ENCODE measurements at regions not wholly inside any gene's neighbourhood (a gene's known extent, or its start where the extent isn't known, plus 50 kb on each side); places are given as distances from the start of the nearest gene placed in this dataset.

DNA sequence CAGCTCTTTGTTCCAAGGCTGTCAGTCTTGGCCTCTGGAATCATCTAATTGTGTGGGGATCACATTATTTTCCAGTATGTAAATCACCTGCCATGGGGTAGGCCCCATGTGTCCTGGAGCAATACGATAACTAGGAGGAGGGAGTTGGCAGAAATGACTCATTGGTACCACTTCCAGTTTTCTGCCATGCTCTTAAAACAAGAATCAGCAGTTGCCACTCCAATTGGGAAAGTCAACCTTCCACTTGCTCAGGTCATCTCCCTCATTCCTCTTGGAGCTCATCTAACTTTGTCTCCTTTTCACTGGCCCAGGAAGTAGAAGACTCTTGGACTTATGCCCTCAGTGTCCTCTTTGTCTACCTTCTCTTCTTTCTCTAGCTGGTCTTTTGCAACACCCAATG is 487.0 kb downstream of the SLC4A3 start:
- no peak for DNase-seq (ENCODE audit: low spot score)

DNA sequence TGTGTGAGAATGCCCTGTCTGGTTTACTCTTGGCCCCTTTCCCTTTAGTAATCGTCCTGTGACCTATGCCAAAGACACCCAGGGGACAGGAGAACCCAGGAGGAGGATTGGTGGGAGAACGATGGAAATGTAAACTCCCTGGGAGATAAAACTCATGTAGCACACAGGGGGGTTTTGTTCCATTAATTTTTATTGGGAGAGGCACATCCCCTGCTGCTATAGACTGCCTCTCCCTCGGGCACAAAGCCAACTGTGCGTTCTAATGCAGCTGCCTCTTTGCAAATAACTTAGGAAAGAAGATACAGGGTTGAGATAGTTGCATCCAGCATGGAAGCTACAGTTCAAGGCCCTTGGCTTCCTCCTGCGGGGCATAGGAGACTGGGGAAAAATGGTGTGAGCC is 489.6 kb downstream of the SLC4A3 start:
- no peak for DNase-seq (ENCODE audit: low spot score)

DNA sequence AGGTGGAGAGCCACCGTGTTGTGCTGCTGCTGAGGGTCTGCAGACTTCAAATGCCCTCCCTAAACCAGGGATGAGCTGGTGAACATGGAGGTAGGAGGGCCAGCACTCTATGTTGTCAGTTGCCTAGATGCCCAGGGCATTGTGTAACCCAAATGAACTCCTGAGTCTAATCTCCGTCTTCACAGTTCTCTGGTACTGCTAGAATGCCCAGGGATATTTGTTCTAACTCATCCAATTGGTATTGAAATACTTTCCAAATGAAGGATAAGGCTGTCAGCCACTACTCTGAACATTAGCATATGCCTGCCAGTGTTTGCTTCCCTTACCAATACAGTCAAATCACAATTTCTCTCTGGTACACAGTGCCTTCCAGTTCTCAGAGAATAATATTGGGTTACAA is 492.6 kb downstream of the SLC4A3 start:
- DNase-seq (ENCODE audit: low spot score), result no peak

DNA sequence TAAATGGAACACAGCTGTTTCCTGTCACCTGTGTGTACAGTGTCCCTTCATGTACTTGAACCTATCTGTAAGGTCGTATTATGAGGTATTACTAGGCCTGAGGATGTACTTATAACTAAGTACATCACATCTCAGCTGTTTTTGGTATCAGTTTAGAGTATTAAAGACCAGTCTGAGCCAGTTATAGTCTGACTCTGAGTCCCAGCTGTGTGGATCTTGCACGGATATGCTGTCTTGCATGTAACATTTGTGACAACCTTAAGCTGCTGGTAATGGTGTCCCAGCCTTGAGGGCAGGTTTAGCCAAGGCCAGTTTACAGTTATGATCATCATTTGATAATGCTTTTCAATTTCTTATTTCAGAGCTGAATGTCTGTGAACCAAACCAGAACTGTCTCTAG is 496.3 kb downstream of the SLC4A3 start:
- no peak for DNase-seq (ENCODE audit: low spot score)

DNA sequence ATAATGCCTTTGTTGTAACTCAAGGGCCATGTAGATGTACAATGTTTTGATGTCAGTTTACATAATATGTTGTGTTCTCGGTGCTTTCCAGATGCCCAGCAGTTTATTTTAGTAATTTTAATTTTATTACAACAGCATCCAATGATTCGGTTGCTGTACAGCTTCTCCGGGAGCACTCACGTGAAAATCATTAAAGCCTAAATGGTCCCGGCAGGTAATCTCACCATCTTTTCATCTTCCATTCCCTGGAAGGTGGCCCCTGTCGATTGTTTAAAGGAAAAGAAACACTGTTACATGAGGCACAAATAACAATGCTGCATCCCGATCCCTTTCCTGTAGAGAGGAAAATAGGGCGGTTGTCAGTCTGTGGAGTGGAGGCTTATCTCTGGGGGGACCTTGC is 498.1 kb downstream of the SLC4A3 start:
- no peak for DNase-seq (ENCODE audit: low spot score)

DNA sequence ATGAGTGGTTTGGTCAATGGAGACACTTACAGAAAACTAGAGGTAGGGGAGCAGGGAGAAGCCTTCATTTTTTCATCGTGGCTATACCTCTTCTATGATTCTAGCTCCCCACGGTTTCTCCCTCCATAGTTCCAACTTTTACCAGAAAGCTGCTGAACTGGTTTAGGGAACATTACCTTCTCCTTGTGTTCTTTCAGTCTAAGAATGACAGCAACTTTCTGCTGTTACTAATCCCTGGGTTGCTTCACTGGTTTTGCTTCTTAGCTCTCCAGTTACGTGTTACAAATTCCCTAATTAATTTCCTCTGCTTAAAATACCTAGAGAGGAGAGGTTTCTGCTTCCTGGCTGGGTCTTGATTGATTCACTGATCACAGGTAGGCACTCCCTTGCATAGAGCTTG is 499.9 kb downstream of the SLC4A3 start:
- no peak for DNase-seq (ENCODE audit: low spot score)

DNA sequence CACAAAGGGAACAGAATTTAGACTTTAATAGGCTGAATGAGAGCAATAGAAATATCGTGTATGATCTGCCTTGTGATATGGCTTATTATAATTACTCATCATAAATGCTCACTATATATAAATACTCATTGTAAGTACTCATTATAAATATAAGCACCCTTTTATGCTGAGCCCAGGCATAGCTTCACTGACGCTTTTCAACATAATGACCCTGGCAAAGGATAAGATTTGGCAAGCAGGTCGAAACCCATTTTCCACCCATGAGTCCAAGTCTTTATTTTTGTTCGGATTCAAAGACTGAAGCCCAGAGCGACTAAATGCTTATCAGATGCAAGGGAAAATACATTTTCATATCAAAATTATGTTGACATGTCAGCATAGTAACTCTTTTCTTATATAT is 500.4 kb downstream of the SLC4A3 start:
- DNase-seq (ENCODE audit: low spot score), result no peak

DNA sequence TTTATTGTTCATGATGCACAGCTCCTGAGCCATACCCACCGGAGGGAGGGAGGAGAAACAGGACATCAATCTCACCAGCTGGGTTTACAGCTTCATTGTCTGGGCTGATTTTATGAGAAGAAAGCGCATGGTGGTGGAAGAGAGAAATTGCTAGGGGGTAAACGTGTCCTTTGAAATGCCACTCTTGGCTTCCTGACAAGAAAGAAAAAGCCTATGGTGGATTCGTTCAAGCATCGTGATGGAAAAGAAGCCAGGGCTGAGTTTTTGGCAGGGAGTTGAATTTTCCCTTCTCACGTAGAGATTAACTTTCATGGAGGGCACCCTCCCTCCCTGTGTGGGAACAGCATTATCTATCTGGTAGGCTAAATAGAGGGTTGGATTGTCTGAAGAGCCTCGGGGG is 502.0 kb downstream of the SLC4A3 start:
- DNase-seq (ENCODE audit: low spot score), result no peak

DNA sequence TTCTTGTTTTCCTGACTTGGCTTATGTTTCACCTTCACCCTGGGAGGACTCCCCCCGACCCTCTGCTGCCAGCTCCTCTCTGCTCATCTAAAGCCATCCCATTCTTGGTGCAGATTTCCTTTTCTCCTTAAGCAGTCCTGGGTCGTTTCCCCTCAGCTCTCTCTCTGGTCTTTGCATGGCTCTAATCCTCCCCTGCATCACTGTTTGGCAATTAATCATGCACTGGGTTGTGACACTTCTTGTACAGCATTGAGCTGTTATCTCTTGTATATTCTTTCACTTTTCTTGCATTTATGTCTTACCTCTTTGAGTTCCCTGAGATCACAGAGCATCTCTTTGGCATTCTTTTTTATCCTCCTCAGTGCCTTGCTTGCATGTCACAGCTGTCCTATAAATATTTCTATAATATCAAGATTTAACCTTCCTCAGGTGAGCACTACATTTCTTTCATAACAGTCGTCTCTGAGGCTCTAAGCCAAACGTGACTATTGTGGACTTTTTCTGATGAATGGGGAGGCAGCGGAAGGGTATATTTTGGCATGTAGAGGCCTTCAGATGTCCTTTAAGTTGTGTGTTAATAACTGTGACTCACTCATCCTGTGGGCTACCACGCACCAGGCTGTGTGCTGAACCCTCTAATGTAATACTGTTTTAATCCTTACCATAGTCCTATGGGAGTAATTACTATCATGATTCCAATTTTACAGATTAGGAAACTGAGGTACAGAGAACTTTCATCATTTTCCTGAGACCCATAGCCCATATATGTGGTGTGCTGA is 507.5 kb downstream of the SLC4A3 start:
- DNase-seq (ENCODE audit: low spot score), result no peak

DNA sequence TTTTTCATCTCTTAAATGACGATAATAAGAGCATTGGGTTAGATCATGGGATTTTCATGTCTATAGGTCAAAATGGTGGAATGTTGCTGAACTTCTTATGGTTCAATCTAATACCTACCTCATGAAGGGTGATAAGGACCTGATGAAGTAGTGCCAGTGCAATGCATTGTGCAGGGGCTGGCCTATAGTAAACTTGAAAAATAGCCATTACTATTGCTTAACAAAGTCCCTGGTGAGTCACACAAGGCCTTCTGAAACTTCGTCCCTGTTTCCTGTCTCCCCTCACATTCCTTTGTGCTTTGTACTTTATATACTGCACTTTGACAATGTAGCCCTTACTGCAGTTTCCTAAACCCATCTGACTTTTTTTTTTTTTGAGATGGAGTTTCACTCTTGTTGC is 515.9 kb downstream of the SLC4A3 start:
- no peak for DNase-seq (ENCODE audit: low spot score)

DNA sequence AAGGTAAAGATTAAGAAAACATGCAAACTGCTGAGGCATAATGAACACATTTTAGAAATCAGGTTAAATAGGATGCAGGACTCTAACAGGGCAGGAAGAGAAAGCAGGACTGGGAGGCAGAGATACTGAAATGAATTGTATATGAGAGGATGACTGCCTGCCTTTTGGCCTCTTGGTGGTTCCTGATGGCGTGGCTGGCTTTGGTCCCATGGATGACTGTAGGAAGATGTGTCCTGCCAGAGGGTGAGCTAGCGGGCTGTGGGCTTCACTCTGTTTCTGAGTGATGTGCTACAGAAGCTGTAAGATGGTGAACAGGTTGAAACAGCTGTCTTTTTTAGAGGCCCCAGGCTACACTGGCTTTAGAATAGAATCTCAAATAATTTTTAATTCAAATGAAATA is 517.0 kb downstream of the SLC4A3 start:
- no peak for DNase-seq (ENCODE audit: low spot score)

DNA sequence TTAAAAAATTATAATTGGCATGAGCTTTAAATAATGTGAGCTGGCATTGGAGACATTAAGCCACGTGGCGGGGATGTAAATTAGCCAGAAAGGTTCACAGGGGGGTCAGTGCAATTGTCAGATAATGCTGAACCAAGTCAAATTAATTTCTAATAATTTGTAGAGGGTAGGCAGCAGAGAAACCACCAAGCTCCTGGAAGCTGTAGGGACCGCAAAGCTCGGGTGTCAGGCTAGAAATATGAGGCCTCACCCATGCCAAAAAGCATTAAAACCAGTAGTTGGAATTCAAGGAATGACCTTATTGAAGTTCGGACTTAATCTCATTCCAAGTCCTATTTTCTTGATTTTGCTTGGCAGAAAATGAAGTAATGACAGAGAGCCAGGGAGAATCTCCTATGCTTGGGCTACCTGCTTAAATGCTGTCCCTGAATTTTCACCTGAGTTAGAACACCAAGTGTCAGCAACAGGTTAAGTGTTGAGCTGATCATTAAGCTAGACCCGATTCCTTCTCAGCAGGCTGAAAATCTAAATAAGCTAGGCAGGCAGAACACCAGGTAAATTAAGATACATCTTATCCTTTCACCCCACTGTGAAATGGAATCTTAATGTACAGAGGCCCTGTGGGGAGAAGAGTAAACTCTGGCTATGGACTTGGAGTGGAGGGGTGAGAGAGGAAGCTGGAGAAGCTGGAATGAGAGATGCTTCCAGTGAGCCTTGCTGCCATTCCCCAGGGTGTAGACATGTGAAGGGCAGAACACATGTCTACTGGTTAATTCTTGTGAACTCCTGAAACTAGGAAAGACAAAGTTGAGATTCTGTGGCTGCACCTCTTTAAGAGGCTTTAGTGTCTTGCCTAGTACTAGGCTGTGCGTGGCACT is 520.0 kb downstream of the SLC4A3 start:
- no peak for DNase-seq (ENCODE audit: low spot score)

DNA sequence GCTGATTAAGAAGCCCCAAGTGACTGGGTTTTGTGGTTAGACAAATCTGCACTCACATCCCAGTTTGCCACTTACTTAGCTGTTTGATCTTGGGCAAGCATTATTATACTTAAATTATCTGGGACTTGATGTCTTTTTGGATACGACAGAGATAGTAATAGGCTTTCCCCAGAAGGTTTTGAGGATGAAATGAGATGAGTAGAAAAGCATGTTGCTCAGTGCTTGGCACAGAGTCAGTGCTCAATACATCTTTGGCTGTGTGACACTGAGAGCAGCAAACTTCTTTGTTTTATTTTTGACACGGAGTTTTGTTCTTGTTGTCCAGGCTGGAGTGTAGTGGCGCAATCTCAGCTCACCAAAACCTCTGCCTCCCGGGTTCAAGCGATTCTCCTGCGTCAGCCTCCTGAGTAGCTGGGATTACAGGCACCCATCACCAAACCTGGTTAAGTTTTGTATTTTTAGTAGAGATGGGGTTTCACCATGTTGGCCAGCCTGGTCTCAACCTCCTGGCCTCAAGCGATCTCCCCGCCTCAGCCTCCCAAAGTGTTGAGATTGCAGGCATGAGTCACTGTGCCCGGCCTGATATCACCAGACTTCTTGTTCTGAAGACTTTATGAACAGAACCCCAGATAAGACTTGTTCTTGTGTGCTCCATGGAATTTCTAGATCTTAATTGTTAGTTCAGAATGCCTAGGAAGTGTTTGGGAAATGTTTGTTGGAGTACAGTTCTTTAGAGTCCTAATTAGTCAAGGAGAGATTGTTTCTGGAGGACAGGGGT is 521.2 kb downstream of the SLC4A3 start:
- no peak for DNase-seq (ENCODE audit: low spot score)

DNA sequence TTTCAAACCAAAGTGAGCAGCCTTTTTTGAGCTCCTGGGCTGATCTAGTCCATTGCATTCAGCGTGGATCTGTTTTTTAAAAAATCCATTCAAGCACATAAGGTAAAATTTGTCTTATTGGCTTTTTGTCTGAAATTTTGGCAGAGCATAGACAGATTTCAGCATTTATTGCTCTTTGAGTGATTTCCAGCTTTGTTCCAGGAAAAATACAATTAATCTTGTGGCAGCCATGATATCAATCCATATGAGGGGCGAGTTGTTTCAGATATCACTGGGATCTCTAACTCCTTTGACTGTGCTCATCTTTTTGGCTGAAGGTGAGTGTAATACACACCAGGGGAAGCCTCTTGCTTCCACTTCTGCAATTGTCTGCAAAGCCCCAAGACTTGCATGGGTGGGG is 523.9 kb downstream of the SLC4A3 start:
- DNase-seq (ENCODE audit: low spot score), result no peak

DNA sequence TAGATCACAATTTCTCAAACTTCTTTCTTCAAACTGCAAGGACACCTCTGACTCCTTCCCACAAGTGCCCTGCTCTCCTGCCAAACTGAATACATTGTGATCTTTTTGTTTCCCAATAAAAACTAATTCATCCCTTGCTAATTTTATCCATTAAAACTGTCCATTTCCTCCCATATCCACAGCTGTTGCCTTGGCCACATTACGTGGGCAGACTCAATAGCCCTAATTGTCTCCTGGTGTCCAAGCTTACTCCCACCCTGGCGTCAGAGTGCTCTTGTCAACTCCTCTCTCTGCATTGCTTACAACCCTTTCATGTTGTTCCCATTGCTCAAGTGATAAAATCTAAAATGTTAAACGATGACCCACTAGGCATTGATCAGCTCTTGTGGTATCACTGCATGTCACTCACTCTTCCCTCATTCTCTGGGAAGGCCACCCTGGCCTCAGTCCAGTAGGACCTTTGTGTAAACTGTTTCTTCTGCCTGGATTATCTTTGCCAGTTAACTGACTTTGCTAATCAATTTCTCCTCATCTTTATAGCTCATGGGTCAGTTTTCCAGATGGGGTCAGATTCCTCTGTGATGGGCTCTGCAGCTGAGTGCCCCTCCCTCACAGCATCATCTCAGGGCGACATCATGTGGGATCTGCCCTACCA is 525.0 kb downstream of the SLC4A3 start:
- no peak for DNase-seq (ENCODE audit: low spot score)

DNA sequence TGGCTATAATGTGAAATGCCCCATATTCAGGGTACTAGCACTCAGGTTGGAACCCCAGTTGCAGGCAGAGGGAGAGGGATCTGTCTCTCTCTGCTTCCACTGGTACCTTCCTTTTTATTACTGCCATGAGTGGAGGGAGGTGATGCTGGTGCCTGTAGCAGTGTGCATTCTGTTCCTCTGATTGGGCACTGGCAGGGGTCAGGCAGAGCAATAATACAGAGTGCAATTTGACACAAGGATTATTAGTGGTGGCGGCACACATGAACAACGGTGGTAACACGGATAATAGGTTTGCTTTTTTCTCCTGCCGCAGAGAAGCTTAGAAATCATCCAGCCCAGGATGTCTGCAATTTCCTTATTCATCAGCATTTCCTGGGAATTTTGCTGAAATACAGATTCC is 525.7 kb downstream of the SLC4A3 start:
- no peak for DNase-seq (ENCODE audit: low spot score)

DNA sequence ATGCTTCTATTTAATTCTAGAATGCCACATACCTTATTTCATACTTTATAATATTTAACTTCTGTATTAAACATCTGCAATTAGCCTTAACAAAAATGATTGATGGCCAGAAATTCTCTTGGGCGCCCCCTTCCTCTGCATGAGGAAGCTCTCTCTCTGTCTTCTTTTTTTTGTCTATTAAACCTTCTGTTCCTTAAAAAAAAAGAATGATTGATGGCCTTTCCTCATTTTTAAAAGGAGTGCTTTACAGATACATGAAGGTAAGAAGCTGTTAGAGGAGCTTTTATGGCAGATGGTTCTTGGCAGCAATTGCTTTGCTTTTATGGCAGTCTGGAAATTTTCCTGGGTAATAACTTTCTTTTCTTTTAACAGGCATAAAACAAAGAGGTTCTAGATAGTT is 526.9 kb downstream of the SLC4A3 start:
- DNase-seq (ENCODE audit: low spot score), result no peak

DNA sequence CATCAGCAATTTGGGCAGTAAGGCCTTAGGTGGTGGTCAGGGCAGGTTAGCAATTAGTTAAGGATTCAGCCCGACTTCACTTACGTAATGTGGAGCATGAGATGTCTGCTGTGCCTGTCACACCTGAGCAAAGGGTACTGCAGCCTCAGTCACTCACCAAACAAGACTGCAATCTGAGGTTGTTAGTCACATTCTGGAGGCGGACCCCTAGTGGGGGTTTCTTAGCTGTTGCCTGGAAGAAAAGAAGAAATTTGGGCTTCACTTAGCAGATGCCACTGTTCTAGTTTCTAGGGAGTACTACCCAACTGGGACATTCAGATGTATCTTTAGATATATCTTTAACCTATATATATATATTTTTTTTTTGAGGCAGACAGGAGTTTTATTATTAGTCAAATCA is 529.9 kb downstream of the SLC4A3 start:
- no peak for DNase-seq (ENCODE audit: low spot score)

DNA sequence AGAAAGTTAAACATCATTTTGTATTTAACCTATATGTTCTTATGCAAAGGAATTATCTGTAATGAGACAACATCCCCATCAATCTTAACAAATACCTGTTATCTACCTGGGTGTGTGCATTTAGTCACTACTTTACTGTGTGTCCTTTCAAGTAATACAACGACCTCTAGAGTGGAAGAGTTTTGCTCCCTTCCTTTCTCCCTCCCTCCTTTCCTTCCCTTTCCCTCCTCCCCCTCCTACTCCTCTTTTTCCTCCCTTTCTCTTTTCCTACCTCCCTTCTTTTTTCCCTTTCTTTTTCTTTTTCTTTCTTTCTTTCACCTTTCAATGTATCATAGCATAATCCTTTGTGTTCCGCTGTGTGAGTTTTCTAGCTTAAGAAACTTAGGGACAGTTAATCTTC is 532.3 kb downstream of the SLC4A3 start:
- DNase-seq (ENCODE audit: low spot score), result no peak

DNA sequence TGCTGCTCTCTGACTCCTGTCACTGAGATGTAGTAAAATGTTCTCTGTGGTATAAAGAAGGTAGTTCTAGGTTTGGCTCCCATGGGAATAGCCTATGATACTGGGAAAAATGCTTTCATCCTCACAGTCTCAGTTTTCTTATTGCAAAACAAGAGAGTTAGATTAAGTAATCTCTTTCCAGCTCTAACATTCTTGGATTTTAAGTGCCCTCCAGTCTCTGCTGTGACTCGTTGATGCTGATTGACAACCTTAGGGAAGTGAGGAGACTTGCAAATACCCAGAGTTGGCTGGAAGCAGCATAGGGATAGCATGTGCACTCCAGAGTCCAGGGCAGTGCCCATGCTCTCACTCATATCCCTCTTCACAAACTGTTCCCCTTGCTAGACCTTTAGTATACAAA is 534.9 kb downstream of the SLC4A3 start:
- DNase-seq (ENCODE audit: low spot score), result no peak

DNA sequence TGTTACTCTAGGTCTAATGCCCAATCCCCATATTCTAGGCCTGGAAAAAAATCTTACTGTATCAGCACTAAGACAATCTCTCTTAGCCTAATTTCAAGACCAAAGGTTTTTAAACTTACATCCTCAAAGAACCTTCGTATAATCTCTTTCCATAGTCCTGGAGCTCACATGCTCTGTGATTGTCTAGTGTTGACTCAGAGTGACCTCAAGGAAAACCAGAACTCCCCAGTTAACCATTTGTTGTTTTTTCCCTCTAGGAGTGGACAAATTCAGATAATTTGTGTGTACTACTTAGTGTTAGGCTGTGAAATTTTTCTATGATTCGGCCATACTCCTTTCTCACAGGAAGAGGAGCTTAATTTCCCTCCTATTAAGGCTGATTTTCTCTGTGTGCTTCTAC is 536.1 kb downstream of the SLC4A3 start:
- no peak for DNase-seq (ENCODE audit: low spot score)

DNA sequence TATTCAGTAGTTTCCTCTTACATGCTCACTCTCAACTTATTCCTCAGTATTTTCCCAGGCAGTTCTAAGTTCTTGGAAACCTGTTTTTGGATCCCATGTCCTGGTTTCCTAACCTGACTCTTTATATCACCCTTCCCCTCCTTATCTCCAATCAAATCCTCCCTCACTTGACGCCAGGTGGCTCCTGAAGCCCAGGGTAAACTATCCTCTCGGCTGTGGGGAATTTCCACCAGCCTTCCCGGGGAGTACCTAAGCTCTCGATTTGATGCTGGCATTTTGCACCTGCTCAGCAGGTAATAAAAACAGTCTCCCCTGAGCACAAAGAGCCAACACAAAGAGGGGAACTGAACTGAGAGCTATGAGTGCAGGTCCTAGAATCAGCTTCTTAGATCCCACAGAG is 538.0 kb downstream of the SLC4A3 start:
- DNase-seq (ENCODE audit: low spot score), result peak; percentile 32
